Activated CD4-positive, alpha-beta memory T cell treated with anti-CD3 and anti-CD28 coated beads for 36 hours (primary cell): ENCODE measurements at regions not wholly inside any gene's neighbourhood (a gene's known extent, or its start where the extent isn't known, plus 50 kb on each side); places are given as distances from the start of the nearest gene placed in this dataset.

Source experiments
- CTCF ChIA-PET: fragments of 350-600 bp; sonication (Branson Sonifier 250); formaldehyde crosslinking; loops from one replicate; lab custom pipeline; 2021; ENCODE audit warnings: antibody characterized with exemption, inconsistent platforms; lab: Charles Lee
- POLR2A ChIA-PET: fragments of 350-600 bp; sonication (Branson Sonifier 250); formaldehyde crosslinking; loops from one replicate; lab custom pipeline; 2021; ENCODE audit warnings: antibody characterized with exemption; lab: Charles Lee
- DNase-seq: peaks from one replicate; pipeline ENCODE4 v3.0.0-alpha.2; 2020
- H3K27ac Mint-ChIP-seq: one replicate; pipeline ENCODE4 v1.8.0; 2021; ENCODE audit warnings: mixed read lengths
- H3K27me3 Mint-ChIP-seq: one replicate; pipeline ENCODE4 v1.8.0; 2021; ENCODE audit warnings: mixed read lengths
- H3K36me3 Mint-ChIP-seq: one replicate; pipeline ENCODE4 v1.8.0; 2021; ENCODE audit warnings: mixed read lengths
- H3K4me1 Mint-ChIP-seq: one replicate; pipeline ENCODE4 v1.8.0; 2021; ENCODE audit warnings: low read depth, mixed read lengths
- H3K4me3 Mint-ChIP-seq: one replicate; pipeline ENCODE4 v1.8.0; 2021; ENCODE audit warnings: mild to moderate bottlenecking, mixed read lengths
- H3K9me3 Mint-ChIP-seq: one replicate; pipeline ENCODE4 v1.8.0; 2021; ENCODE audit warnings: mixed read lengths
- intact Hi-C: fragments of 100-400 bp; cut with micrococcal nuclease; formaldehyde crosslinking; loops from one replicate; pipeline ENCODE4 v1.15.1; 2023

GRCh38 chr20:7624886-7625285 lies 315.4 kb downstream of the HAO1 start:
- POLR2A ChIA-PET = no interaction called here
- intact Hi-C loops = no loop called here
- Mint-ChIP-seq H3K4me1 (no peaks in the 10 kb centered on the region), H3K27me3 (no peaks in the 10 kb centered on the region), H3K9me3 (peaks cover 12% of the 10 kb centered on the region), H3K27ac (no peak overlapping the region), H3K4me3 (no peak overlapping the region), H3K36me3 (no peaks in the 10 kb centered on the region)
- DNase-seq = no peak
- CTCF ChIA-PET = no interaction called here

GRCh38 chr20:7627734-7628663 lies 312.3 kb downstream of the HAO1 start:
- Mint-ChIP-seq H3K4me1 (no peaks in the 10 kb centered on the region), H3K4me3 (no peak overlapping the region), H3K36me3 (no peaks in the 10 kb centered on the region), H3K9me3 (peaks cover 5% of the 10 kb centered on the region), H3K27me3 (no peaks in the 10 kb centered on the region), H3K27ac (no peak overlapping the region)
- intact Hi-C loops = no loop called here
- ChIA-PET CTCF (no interaction called here), POLR2A (interaction anchor here (0.7 kb wide), 1 partner anchor 164 kb away, joined by 3 read pairs; no protein-coding TSS in a partner anchor)
- DNase-seq = no peak

GRCh38 chr20:7629880-7630279 lies 310.4 kb downstream of the HAO1 start:
- POLR2A ChIA-PET = no interaction called here
- no peak for DNase-seq

GRCh38 chr20:7637184-7637583 lies 303.1 kb downstream of the HAO1 start:
- H3K27me3 Mint-ChIP-seq = no peaks in the 10 kb centered on the region
- H3K4me1 Mint-ChIP-seq = no peaks in the 10 kb centered on the region
- ChIA-PET POLR2A (no interaction called here), CTCF (no interaction called here)
- H3K9me3 Mint-ChIP-seq = peaks cover 2% of the 10 kb centered on the region
- H3K36me3 Mint-ChIP-seq = no peaks in the 10 kb centered on the region
- DNase-seq = no peak
- no peak overlapping the region for H3K27ac Mint-ChIP-seq
- intact Hi-C loops = no loop called here
- no peak overlapping the region for H3K4me3 Mint-ChIP-seq

More at GRCh38 chr20:7629880-7630279, 310.4 kb downstream of the HAO1 start:
- no peaks in the 10 kb centered on the region for H3K36me3 Mint-ChIP-seq
- H3K27me3 Mint-ChIP-seq = no peaks in the 10 kb centered on the region
- intact Hi-C loops = no loop called here
- H3K4me1 Mint-ChIP-seq = no peaks in the 10 kb centered on the region
- H3K9me3 Mint-ChIP-seq = peaks cover 3% of the 10 kb centered on the region
- H3K27ac Mint-ChIP-seq = no peak overlapping the region
- H3K4me3 Mint-ChIP-seq = no peak overlapping the region
- CTCF ChIA-PET = no interaction called here

GRCh38 chr20:7650086-7650879 lies 290.0 kb downstream of the HAO1 start:
- Mint-ChIP-seq H3K4me3 (no peak overlapping the region), H3K36me3 (no peaks in the 10 kb centered on the region), H3K27ac (no peak overlapping the region), H3K9me3 (peaks cover 18% of the 10 kb centered on the region), H3K27me3 (no peaks in the 10 kb centered on the region), H3K4me1 (no peaks in the 10 kb centered on the region)
- ChIA-PET CTCF (no interaction called here), POLR2A (no interaction called here)
- no peak for DNase-seq
- intact Hi-C loops = no loop called here

- intact Hi-C loops = no loop called here
Observed at GRCh38 chr20:7654231-7654630, 286.0 kb downstream of the HAO1 start.

GRCh38 chr20:7656687-7657467 lies 283.4 kb downstream of the HAO1 start:
- intact Hi-C loops = no loop called here
- Mint-ChIP-seq H3K4me3 (no peak overlapping the region), H3K27ac (no peak overlapping the region), H3K4me1 (no peaks in the 10 kb centered on the region), H3K36me3 (no peaks in the 10 kb centered on the region), H3K9me3 (peaks cover 12% of the 10 kb centered on the region), H3K27me3 (no peaks in the 10 kb centered on the region)
- no peak for DNase-seq
- CTCF ChIA-PET = no interaction called here
- POLR2A ChIA-PET = no interaction called here

More at GRCh38 chr20:7654231-7654630, 286.0 kb downstream of the HAO1 start:
- no peak for DNase-seq
- CTCF ChIA-PET = no interaction called here
- Mint-ChIP-seq H3K27me3 (no peaks in the 10 kb centered on the region), H3K27ac (no peak overlapping the region), H3K4me1 (no peaks in the 10 kb centered on the region), H3K4me3 (no peak overlapping the region), H3K36me3 (no peaks in the 10 kb centered on the region), H3K9me3 (peaks cover 13% of the 10 kb centered on the region)
- POLR2A ChIA-PET = no interaction called here

- H3K27me3 Mint-ChIP-seq = no peaks in the 10 kb centered on the region
- no peak overlapping the region for H3K4me3 Mint-ChIP-seq
- H3K36me3 Mint-ChIP-seq = no peaks in the 10 kb centered on the region
- no peak overlapping the region for H3K27ac Mint-ChIP-seq
- peaks cover 11% of the 10 kb centered on the region for H3K9me3 Mint-ChIP-seq
- DNase-seq = no peak
- POLR2A ChIA-PET = no interaction called here
- CTCF ChIA-PET = no interaction called here
- intact Hi-C loops = no loop called here
- no peaks in the 10 kb centered on the region for H3K4me1 Mint-ChIP-seq
Observed at GRCh38 chr20:7657569-7657968, 282.7 kb downstream of the HAO1 start.

GRCh38 chr20:7660165-7660564 lies 280.1 kb downstream of the HAO1 start:
- ChIA-PET CTCF (no interaction called here), POLR2A (no interaction called here)
- Mint-ChIP-seq H3K36me3 (no peaks in the 10 kb centered on the region), H3K4me1 (no peaks in the 10 kb centered on the region), H3K4me3 (no peak overlapping the region), H3K9me3 (peaks cover 12% of the 10 kb centered on the region), H3K27me3 (no peaks in the 10 kb centered on the region), H3K27ac (no peak overlapping the region)
- intact Hi-C loops = no loop called here
- DNase-seq = no peak

- peaks cover 8% of the 10 kb centered on the region for H3K9me3 Mint-ChIP-seq
- H3K4me3 Mint-ChIP-seq = no peak overlapping the region
- CTCF ChIA-PET = no interaction called here
- no peaks in the 10 kb centered on the region for H3K27me3 Mint-ChIP-seq
- no peak for DNase-seq
- no peaks in the 10 kb centered on the region for H3K4me1 Mint-ChIP-seq
- no peaks in the 10 kb centered on the region for H3K36me3 Mint-ChIP-seq
- intact Hi-C loops = no loop called here
- POLR2A ChIA-PET = no interaction called here
- H3K27ac Mint-ChIP-seq = no peak overlapping the region
Observed at GRCh38 chr20:7665376-7665775, 274.9 kb downstream of the HAO1 start.

GRCh38 chr20:7667194-7667593 lies 273.1 kb downstream of the HAO1 start:
- CTCF ChIA-PET = no interaction called here

GRCh38 chr20:7672571-7672970 lies 267.7 kb downstream of the HAO1 start:
- peaks cover 8% of the 10 kb centered on the region for H3K9me3 Mint-ChIP-seq
- CTCF ChIA-PET = no interaction called here
- H3K36me3 Mint-ChIP-seq = no peaks in the 10 kb centered on the region
- H3K27me3 Mint-ChIP-seq = no peaks in the 10 kb centered on the region
- no peak overlapping the region for H3K4me3 Mint-ChIP-seq
- DNase-seq = no peak
- H3K27ac Mint-ChIP-seq = no peak overlapping the region
- POLR2A ChIA-PET = no interaction called here
- H3K4me1 Mint-ChIP-seq = no peaks in the 10 kb centered on the region
- intact Hi-C loops = no loop called here

More at GRCh38 chr20:7667194-7667593, 273.1 kb downstream of the HAO1 start:
- intact Hi-C loops = no loop called here
- Mint-ChIP-seq H3K4me1 (no peaks in the 10 kb centered on the region), H3K4me3 (no peak overlapping the region), H3K9me3 (peaks cover 5% of the 10 kb centered on the region), H3K27me3 (no peaks in the 10 kb centered on the region), H3K27ac (no peak overlapping the region), H3K36me3 (no peaks in the 10 kb centered on the region)
- no peak for DNase-seq
- POLR2A ChIA-PET = no interaction called here
